HCT116 (cell line): ENCODE measurements at regions not wholly inside any gene's neighbourhood (a gene's known extent, or its start where the extent isn't known, plus 50 kb on each side); places are given as distances from the start of the nearest gene placed in this dataset.

Experiments used
- ATAC-seq: fragments of 200-7000 bp; cut with Tn5 transposase; 2 replicates; pipeline ENCODE4 v1.9.1; 2020; ENCODE audit warnings: mild to moderate bottlenecking, moderate library complexity
- BruUV-seq: library from RNA; stranded (reverse); fragments of 400-500 nt; replicated peaks from 2 replicates; lab custom pipeline; 2021; lab: Mats Ljungman, UMichigan
- CTCF ChIA-PET: fragments of 300-600 bp; sonication (Branson Sonifier 250); formaldehyde crosslinking; loops from one replicate; lab custom pipeline; 2021; ENCODE audit warnings: antibody characterized with exemption; lab: Charles Lee
- POLR2A ChIA-PET: fragments of 300-600, 350-600 bp; sonication (Branson Sonifier 250); formaldehyde crosslinking; loops from one replicate; lab custom pipeline; 2021; ENCODE audit warnings: antibody characterized with exemption; lab: Charles Lee
- RAD21 ChIA-PET, 2 experiments: fragments of 300-600 bp; sonication (Branson Sonifier 250); formaldehyde crosslinking; loops; one replicate each; lab custom pipeline; 2023; ENCODE audit warnings: low total read pairs in 2 of 2; ENCODE audit not compliant: uncharacterized antibody in 2 of 2, unreplicated experiment in 2 of 2, low non-redundant PET in 1 of 2; lab: Charles Lee
- DNase-seq: peaks from one replicate; pipeline ENCODE4 v3.0.0-alpha.2; 2010; ENCODE audit warnings: low read depth, low spot score
- H2AFZ ChIP-seq: fragments of 200-600 bp; shearing (Covaris generic), sonication (generic); 2 replicates; pipeline ENCODE4 v1.6.1; 2017; ENCODE audit warnings: low read depth, mixed run types, mixed read lengths, antibody characterized with exemption, low read length; ENCODE audit not compliant: poor library complexity, severe bottlenecking
- H3K27ac ChIP-seq: 2 replicates; pipeline ENCODE4 v1.5.1; 2012; ENCODE audit warnings: low read depth, low read length
- H3K27me3 ChIP-seq: fragments of 200-600 bp; sonication (generic); 2 replicates; pipeline ENCODE4 v1.6.1; 2016; ENCODE audit warnings: mixed run types, low read length, mixed read lengths; ENCODE audit not compliant: insufficient read depth
- H3K36me3 ChIP-seq, 2 experiments: fragments of 200-500 bp in 1 of 2; fragments of 200-600 bp in 1 of 2; sonication (Bioruptor generic) in 1 of 2; sonication (generic) in 1 of 2; 2 replicates each; pipeline versions ENCODE4 v1.5.1 to v1.6.1; 2014 to 2016; ENCODE audit warnings: low read length in 2 of 2, inconsistent platforms in 1 of 2, mixed read lengths in 1 of 2, mixed run types in 1 of 2; ENCODE audit not compliant: insufficient read depth in 2 of 2, control insufficient read depth in 1 of 2
- H3K4me1 ChIP-seq, 2 experiments: fragments of 200-600 bp in 1 of 2; sonication (generic) in 1 of 2; 2 replicates each; pipeline versions ENCODE4 v1.5.1 to v1.6.1; 2012 to 2017; ENCODE audit warnings: low read length in 2 of 2, inconsistent platforms in 1 of 2, mild to moderate bottlenecking in 1 of 2, mixed read lengths in 1 of 2, mixed run types in 1 of 2, moderate library complexity in 1 of 2; ENCODE audit not compliant: insufficient read depth in 2 of 2, control insufficient read depth in 1 of 2
- H3K4me2 ChIP-seq: fragments of 200-600 bp; sonication (generic); 2 replicates; pipeline ENCODE4 v1.6.1; 2017; ENCODE audit warnings: mixed run types, low read length, mixed read lengths
- H3K4me3 ChIP-seq, 2 experiments: fragments of 200-600 bp in 1 of 2; sonication (generic) in 1 of 2; replicated peaks in 1 of 2; 2 replicates each; pipeline ENCODE4 v1.5.1; 2011 to 2016; ENCODE audit warnings: low read length in 2 of 2, control low read depth in 1 of 2, low read depth in 1 of 2, mild to moderate bottlenecking in 1 of 2, mixed read lengths in 1 of 2, mixed run types in 1 of 2
- H3K79me2 ChIP-seq: fragments of 200-600 bp; sonication (generic); 2 replicates; pipeline ENCODE4 v1.6.1; 2017; ENCODE audit warnings: mild to moderate bottlenecking, mixed run types, low read length, moderate library complexity, mixed read lengths; ENCODE audit not compliant: insufficient read depth
- H3K9ac ChIP-seq: fragments of 200-600 bp; sonication (generic); 2 replicates; pipeline ENCODE4 v1.6.1; 2016; ENCODE audit warnings: low read length, mixed read lengths
- H3K9me2 ChIP-seq: fragments of 200-600 bp; sonication (generic), shearing (Covaris generic); 2 replicates; pipeline ENCODE4 v1.6.1; 2017; ENCODE audit warnings: mixed run types, mild to moderate bottlenecking, moderate library complexity; ENCODE audit not compliant: insufficient read depth
- H3K9me3 ChIP-seq, 2 experiments: fragments of 200-500 bp in 1 of 2; fragments of 200-600 bp in 1 of 2; sonication (Bioruptor generic) in 1 of 2; sonication (generic) in 1 of 2; 2 replicates each; pipeline ENCODE4 v1.6.1; 2014 to 2017; ENCODE audit warnings: low read length in 2 of 2, mixed read lengths in 2 of 2, inconsistent platforms in 1 of 2, low read depth in 1 of 2, mild to moderate bottlenecking in 1 of 2, mixed run types in 1 of 2, moderate library complexity in 1 of 2; ENCODE audit not compliant: control insufficient read depth in 1 of 2, insufficient read depth in 1 of 2
- H4K20me1 ChIP-seq: fragments of 200-600 bp; sonication (generic), shearing (Covaris generic); 2 replicates; pipeline ENCODE4 v1.6.1; 2017; ENCODE audit warnings: mixed run types, mild to moderate bottlenecking, moderate library complexity; ENCODE audit not compliant: insufficient read depth
- CBX3 ChIP-seq: IDR thresholded peaks from 2 replicates; pipeline ENCODE4 v1.6.1; 2012; ENCODE audit warnings: low read depth
- CEBPB ChIP-seq: IDR thresholded peaks from 2 replicates; pipeline ENCODE4 v1.6.1; 2012; ENCODE audit warnings: low read depth
- EGR1 ChIP-seq: IDR thresholded peaks from 2 replicates; pipeline ENCODE4 v1.6.1; 2012; ENCODE audit warnings: low read depth
- EZH2 ChIP-seq: fragments of 200-600 bp; sonication (generic); IDR thresholded peaks from 2 replicates; pipeline ENCODE4 v1.6.1; 2017; ENCODE audit warnings: antibody characterized with exemption, mixed run types
- EZH2phosphoT487 ChIP-seq: fragments of 200-600 bp; IDR thresholded peaks from 2 replicates; pipeline ENCODE4 v1.6.1; 2018; ENCODE audit warnings: antibody characterized with exemption, borderline replicate concordance
- JUND ChIP-seq: IDR thresholded peaks from 2 replicates; pipeline ENCODE4 v1.6.1; 2012
- MAX ChIP-seq: IDR thresholded peaks from 2 replicates; pipeline ENCODE4 v1.6.1; 2012
- POLR2A ChIP-seq: IDR thresholded peaks from 2 replicates; pipeline ENCODE4 v1.7.0; 2011; ENCODE audit warnings: borderline replicate concordance; ENCODE audit not compliant: insufficient read depth, insufficient read length; ENCODE audit errors: extremely low read depth
- TCF7L2 ChIP-seq: IDR thresholded peaks from 2 replicates; pipeline ENCODE4 v1.7.0; 2011; ENCODE audit warnings: borderline replicate concordance, inconsistent platforms; ENCODE audit not compliant: insufficient read depth, insufficient read length; ENCODE audit errors: extremely low read depth
- YY1 ChIP-seq: IDR thresholded peaks from 2 replicates; pipeline ENCODE4 v1.6.1; 2011; ENCODE audit warnings: low read length, low read depth, moderate library complexity, mild to moderate bottlenecking; ENCODE audit not compliant: insufficient replicate concordance; ENCODE audit errors: extremely low read depth
- ZFX ChIP-seq: fragments of 450-650 bp; IDR thresholded peaks from 2 replicates; pipeline ENCODE4 v1.6.1; 2017
- intact Hi-C: fragments of 100-400 bp; cut with micrococcal nuclease; formaldehyde crosslinking; loops from 2 replicates; pipeline ENCODE4 v1.10.0; 2022
- TF ChIP-seq, protein P1 (sequence below): IDR thresholded peaks from 2 replicates; pipeline ENCODE4 v1.6.1; 2011; ENCODE audit warnings: mild to moderate bottlenecking, low read length, moderate library complexity; ENCODE audit not compliant: insufficient replicate concordance; ENCODE audit errors: extremely low read depth
- TF ChIP-seq, protein P2 (sequence below): IDR thresholded peaks from 2 replicates; pipeline ENCODE4 v1.6.1; 2012

GRCh38 chr3:177979703-177980102, 556.5 kb upstream of the KCNMB2 start:
- ChIA-PET RAD21 (no interaction called here), POLR2A (no interaction called here), CTCF (no interaction called here)
- DNase-seq (no peak), ATAC-seq (no peak)
- H3K9me2 ChIP-seq = no peaks in the 10 kb centered on the region
- TF ChIP-seq, protein P1, sequence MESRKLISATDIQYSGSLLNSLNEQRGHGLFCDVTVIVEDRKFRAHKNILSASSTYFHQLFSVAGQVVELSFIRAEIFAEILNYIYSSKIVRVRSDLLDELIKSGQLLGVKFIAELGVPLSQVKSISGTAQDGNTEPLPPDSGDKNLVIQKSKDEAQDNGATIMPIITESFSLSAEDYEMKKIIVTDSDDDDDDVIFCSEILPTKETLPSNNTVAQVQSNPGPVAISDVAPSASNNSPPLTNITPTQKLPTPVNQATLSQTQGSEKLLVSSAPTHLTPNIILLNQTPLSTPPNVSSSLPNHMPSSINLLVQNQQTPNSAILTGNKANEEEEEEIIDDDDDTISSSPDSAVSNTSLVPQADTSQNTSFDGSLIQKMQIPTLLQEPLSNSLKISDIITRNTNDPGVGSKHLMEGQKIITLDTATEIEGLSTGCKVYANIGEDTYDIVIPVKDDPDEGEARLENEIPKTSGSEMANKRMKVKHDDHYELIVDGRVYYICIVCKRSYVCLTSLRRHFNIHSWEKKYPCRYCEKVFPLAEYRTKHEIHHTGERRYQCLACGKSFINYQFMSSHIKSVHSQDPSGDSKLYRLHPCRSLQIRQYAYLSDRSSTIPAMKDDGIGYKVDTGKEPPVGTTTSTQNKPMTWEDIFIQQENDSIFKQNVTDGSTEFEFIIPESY = no peak
- TF ChIP-seq EZH2 (no peak), CBX3 (no peak), YY1 (no peak), ZFX (no peak), EZH2phosphoT487 (no peak), TCF7L2 (no peak)
- TF ChIP-seq, protein P2, sequence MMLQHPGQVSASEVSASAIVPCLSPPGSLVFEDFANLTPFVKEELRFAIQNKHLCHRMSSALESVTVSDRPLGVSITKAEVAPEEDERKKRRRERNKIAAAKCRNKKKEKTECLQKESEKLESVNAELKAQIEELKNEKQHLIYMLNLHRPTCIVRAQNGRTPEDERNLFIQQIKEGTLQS = no peak
- H3K27ac ChIP-seq = no peak overlapping the region
- H3K9ac ChIP-seq = no peak overlapping the region
- H3K27me3 ChIP-seq = no peaks in the 10 kb centered on the region
- H3K36me3 ChIP-seq = no peaks in the 10 kb centered on the region
- H3K4me2 ChIP-seq = no peak overlapping the region
- peaks cover 0 to 5% of the 10 kb centered on the region in 2 experiments; a peak in 1 of 4 replicates for H3K4me1 ChIP-seq
- no peak overlapping the region for H2AFZ ChIP-seq
- intact Hi-C loops = no loop called here
- BruUV-seq = no TSS peak
- H3K79me2 ChIP-seq = no peaks in the 10 kb centered on the region
- H3K4me3 ChIP-seq = no peak overlapping the region
- H4K20me1 ChIP-seq = no peaks in the 10 kb centered on the region
- H3K9me3 ChIP-seq = no peaks in the 10 kb centered on the region

GRCh38 chr3:177981576-177981975, 554.7 kb upstream of the KCNMB2 start:
- ChIA-PET CTCF (no interaction called here), RAD21 (no interaction called here), POLR2A (no interaction called here)
- Histone ChIP-seq H3K27ac (no peak overlapping the region), H4K20me1 (no peaks in the 10 kb centered on the region), H2AFZ (no peak overlapping the region), H3K9me2 (no peaks in the 10 kb centered on the region), H3K4me1 (peaks cover 0 to 5% of the 10 kb centered on the region in 2 experiments; a peak in 1 of 4 replicates), H3K9me3 (no peaks in the 10 kb centered on the region), H3K27me3 (no peaks in the 10 kb centered on the region), H3K36me3 (no peaks in the 10 kb centered on the region), H3K4me3 (no peak overlapping the region), H3K9ac (no peak overlapping the region), H3K79me2 (no peaks in the 10 kb centered on the region), H3K4me2 (no peak overlapping the region)
- BruUV-seq = no TSS peak
- TF ChIP-seq JUND = no peak
- no peak for TF ChIP-seq CEBPB
- no peak for TF ChIP-seq POLR2A
- no peak for TF ChIP-seq EGR1
- no peak for TF ChIP-seq ZFX
- TF ChIP-seq, protein P1 = no peak
- TF ChIP-seq TCF7L2 = no peak
- TF ChIP-seq MAX = no peak
- TF ChIP-seq, protein P2 = no peak
- DNase-seq (no peak), ATAC-seq (no peak)
- intact Hi-C loops = no loop called here
